Fibroblast of villous mesenchyme (primary cell): ENCODE measurements at regions not wholly inside any gene's neighbourhood (a gene's known extent, or its start where the extent isn't known, plus 50 kb on each side); places are given as distances from the start of the nearest gene placed in this dataset.

Experiments
- DNase-seq: peaks from one replicate; pipeline ENCODE4 v3.0.0-alpha.2; 2010; ENCODE audit warnings: low read depth
- H3K4me3 ChIP-seq: 2 replicates; pipeline ENCODE4 v1.5.1; 2011; ENCODE audit warnings: low read depth, mild to moderate bottlenecking, low read length
- TF ChIP-seq, protein P1 (sequence below): IDR thresholded peaks from 2 replicates; pipeline ENCODE4 v1.5.1; 2012; ENCODE audit warnings: low read depth, mild to moderate bottlenecking, low read length; ENCODE audit not compliant: insufficient read depth

DNA sequence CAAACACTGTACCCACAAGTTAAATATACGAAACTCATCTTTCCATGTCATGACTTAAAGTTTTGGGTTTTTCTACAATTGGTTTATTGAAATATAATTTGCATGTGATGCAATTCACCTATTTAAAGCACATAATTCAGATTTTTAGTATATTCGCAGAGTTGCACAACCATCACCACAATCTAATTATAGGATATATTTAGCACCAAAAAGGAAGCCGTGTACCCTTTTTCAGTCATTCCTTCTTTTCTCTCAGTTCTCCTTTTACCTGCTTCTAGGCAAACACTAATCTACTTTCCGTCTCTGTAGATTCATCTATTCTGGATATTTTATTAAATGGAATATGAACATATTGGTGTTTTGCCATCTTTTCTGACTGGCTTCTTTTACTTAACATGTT lies 1458.1 kb upstream of the TENM4 start:
- no peak overlapping the region for H3K4me3 ChIP-seq
- DNase-seq: no peak
- TF ChIP-seq, protein P1, sequence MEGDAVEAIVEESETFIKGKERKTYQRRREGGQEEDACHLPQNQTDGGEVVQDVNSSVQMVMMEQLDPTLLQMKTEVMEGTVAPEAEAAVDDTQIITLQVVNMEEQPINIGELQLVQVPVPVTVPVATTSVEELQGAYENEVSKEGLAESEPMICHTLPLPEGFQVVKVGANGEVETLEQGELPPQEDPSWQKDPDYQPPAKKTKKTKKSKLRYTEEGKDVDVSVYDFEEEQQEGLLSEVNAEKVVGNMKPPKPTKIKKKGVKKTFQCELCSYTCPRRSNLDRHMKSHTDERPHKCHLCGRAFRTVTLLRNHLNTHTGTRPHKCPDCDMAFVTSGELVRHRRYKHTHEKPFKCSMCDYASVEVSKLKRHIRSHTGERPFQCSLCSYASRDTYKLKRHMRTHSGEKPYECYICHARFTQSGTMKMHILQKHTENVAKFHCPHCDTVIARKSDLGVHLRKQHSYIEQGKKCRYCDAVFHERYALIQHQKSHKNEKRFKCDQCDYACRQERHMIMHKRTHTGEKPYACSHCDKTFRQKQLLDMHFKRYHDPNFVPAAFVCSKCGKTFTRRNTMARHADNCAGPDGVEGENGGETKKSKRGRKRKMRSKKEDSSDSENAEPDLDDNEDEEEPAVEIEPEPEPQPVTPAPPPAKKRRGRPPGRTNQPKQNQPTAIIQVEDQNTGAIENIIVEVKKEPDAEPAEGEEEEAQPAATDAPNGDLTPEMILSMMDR: no peak

DNA sequence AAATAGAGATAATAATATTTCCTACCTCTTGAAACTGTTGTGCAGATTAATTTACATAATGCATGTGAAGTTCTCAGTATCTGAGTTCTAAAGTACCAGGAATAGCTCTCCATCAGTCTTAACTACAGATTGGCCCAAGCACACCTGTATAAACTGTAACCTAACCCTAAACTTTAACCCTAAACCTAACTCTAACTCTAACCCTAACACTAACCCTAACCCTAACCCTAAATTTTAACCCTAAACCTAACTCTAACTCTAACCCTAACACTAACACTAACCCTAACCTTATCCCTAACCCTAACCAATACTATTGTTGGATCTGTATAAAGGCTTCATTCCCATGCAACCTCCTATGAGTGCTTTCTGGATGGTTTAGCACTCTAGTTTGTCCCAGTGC lies 1445.9 kb upstream of the TENM4 start:
- no peak overlapping the region for H3K4me3 ChIP-seq
- TF ChIP-seq, protein P1: no peak
- no peak for DNase-seq

DNA sequence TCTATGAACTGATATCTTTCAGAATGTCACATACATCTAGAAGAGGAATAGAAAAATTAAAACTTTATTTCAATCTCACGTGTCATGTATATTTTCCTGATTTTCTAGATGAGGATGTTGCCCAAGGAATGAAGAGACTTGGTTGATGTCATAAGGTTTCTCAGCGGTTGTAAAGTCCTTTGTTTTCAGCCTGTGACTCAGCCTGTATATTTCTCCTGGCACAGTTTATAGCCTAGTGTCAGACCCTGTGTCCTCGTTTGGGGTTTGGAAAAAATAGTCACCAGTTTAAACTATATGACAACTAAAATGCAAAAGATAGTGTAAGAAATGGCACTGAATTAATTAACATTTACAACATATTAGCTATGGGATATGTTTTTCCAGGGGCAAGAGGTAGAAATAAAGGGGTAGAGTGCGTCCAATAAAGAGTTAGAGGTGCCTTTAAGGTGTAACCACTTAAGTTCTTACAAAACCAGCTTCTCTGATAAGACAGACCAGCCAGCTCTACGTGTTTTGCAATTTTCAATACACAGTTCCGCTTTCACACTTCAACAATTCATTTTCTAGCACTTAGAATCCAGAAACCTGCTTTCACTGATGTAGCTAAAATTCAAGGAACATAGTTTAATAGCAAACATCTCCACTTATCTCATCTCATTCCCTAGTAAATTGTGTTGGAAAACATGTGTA lies 1432.6 kb upstream of the TENM4 start:
- DNase-seq: no peak
- H3K4me3 ChIP-seq: no peak overlapping the region
- TF ChIP-seq, protein P1: no peak

- TF ChIP-seq, protein P1: no peak
Measured at GRCh38 chr11:80872116-80872728, 1431.4 kb upstream of the TENM4 start.

GRCh38 chr11:80868831-80869230 lies 1428.0 kb upstream of the TENM4 start:
- TF ChIP-seq, protein P1: no peak
- H3K4me3 ChIP-seq: no peak overlapping the region
- DNase-seq: no peak

More at GRCh38 chr11:80872116-80872728, 1431.4 kb upstream of the TENM4 start:
- no peak overlapping the region for H3K4me3 ChIP-seq
- DNase-seq: no peak

- TF ChIP-seq, protein P1: no peak
- no peak overlapping the region for H3K4me3 ChIP-seq
- no peak for DNase-seq
Measured at GRCh38 chr11:80862011-80862410, 1421.2 kb upstream of the TENM4 start.

DNA sequence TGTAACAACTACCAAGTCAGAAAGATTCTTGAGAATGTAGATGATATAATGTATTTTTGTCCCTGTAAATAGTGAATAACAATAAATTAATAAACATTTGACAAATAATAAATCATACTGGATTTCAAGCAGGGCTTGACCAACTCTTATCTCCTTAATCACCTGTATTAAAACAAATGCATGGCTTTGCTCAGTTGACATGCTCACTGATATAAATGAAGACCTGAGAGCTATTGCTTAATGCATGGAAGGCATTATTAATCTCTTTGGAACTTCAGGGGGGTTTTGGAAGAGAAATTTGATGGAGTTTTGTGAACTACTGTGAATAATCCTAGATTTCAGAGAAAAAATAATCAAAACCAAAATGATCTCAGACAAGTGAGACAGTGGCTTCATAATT lies 1420.4 kb upstream of the TENM4 start:
- TF ChIP-seq, protein P1: no peak
- no peak overlapping the region for H3K4me3 ChIP-seq
- no peak for DNase-seq
